ENCODE measurements at regions not wholly inside any gene's neighbourhood (a gene's known extent, or its start where the extent isn't known, plus 50 kb on each side); places are given as distances from the start of the nearest gene placed in this dataset.

- no TSS peak for BruUV-seq (replicated peaks)
- no peak for ATAC-seq
- Histone ChIP-seq H3K4me3 (replicated peaks in 1 of 3; ENCODE audit: insufficient read depth in 1 of 3, low read depth in 2 of 3, low read length in 3 of 3) (no peak overlapping the region), H4K20me1 (ENCODE audit: insufficient read depth, low read length) (no peaks in the 10 kb centered on the region), H2AFZ (ENCODE audit: low read length) (no peak overlapping the region), H3K9ac (ENCODE audit: insufficient read depth, low read depth, low read length) (no peak overlapping the region), H3K4me1 (ENCODE audit: insufficient read depth, low read length) (peaks cover 59% of the 10 kb centered on the region), H3K27me3 (ENCODE audit: control insufficient read depth in 1 of 2, insufficient read depth in 2 of 2, low read length in 2 of 2) (no peaks in the 10 kb centered on the region), H3K4me2 (ENCODE audit: low read depth, low read length) (no peak overlapping the region), H3K79me2 (ENCODE audit: insufficient read depth, low read length) (no peaks in the 10 kb centered on the region), H3K27ac (ENCODE audit: extremely low read length, insufficient read depth, low read length) (no peak overlapping the region), H3K9me3 (ENCODE audit: low read length) (peaks cover 14% of the 10 kb centered on the region; the same call in 1 of the 2 replicates), H3K36me3 (replicated peaks in 1 of 2; ENCODE audit: control insufficient read depth in 1 of 2, insufficient read depth in 2 of 2, low read length in 2 of 2) (no peaks in the 10 kb centered on the region)
- no peak for TF ChIP-seq ZBTB4 (CRISPR knock-in tag; IDR thresholded peaks at IDR 0.05; ENCODE audit: borderline replicate concordance)
- TF ChIP-seq ZNF501 (CRISPR knock-in tag; IDR thresholded peaks at IDR 0.05) = 0 out of 2 replicates have a peak, but pooled peaks have one; percentile 27
- no peak for FAIRE-seq
- ChIA-PET CTCF (ENCODE audit: low intra/inter-chr PET ratio, low total read pairs) (no interaction called here), POLR2A (no interaction called here)
- 93% methylated on average over 2 of the region's 2 CpGs for WGBS (ENCODE audit: low lambda C conversion rate)
- in situ Hi-C loops (cut with HindIII; ENCODE audit: extremely low pct_ligation_motif_present, low pct_unique_long_range_greater_than_20kb) (no loop called here), intact Hi-C loops (cut with micrococcal nuclease; ENCODE audit: unreplicated experiment) (no loop called here)
- DNase-seq (ENCODE audit: low spot score) = no peak
Measured at GRCh38 chr2:215699018-215699417, 263.1 kb upstream of the FN1 start.

- H3K4me1 ChIP-seq (ENCODE audit: insufficient read depth, low read length) = peaks cover 63% of the 10 kb centered on the region
- ChIA-PET POLR2A (no interaction called here), CTCF (ENCODE audit: low intra/inter-chr PET ratio, low total read pairs) (no interaction called here)
- no peak overlapping the region for H2AFZ ChIP-seq (ENCODE audit: low read length)
- no peaks in the 10 kb centered on the region for H4K20me1 ChIP-seq (ENCODE audit: insufficient read depth, low read length)
- no peak overlapping the region for H3K4me2 ChIP-seq (ENCODE audit: low read depth, low read length)
- no peak overlapping the region for H3K9ac ChIP-seq (ENCODE audit: insufficient read depth, low read depth, low read length)
- no TSS peak for BruUV-seq (replicated peaks)
- peaks cover 14% of the 10 kb centered on the region; the same call in 1 of the 2 replicates for H3K9me3 ChIP-seq (ENCODE audit: low read length)
- no peaks in the 10 kb centered on the region for H3K36me3 ChIP-seq (replicated peaks in 1 of 2; ENCODE audit: control insufficient read depth in 1 of 2, insufficient read depth in 2 of 2, low read length in 2 of 2)
- ATAC-seq = no peak
- in situ Hi-C loops (cut with HindIII; ENCODE audit: extremely low pct_ligation_motif_present, low pct_unique_long_range_greater_than_20kb) (no loop called here), intact Hi-C loops (cut with micrococcal nuclease; ENCODE audit: unreplicated experiment) (no loop called here)
- WGBS (ENCODE audit: low lambda C conversion rate) = 99% methylated on average over 2 of the region's 2 CpGs
- no peaks in the 10 kb centered on the region for H3K27me3 ChIP-seq (ENCODE audit: control insufficient read depth in 1 of 2, insufficient read depth in 2 of 2, low read length in 2 of 2)
- H3K79me2 ChIP-seq (ENCODE audit: insufficient read depth, low read length) = no peaks in the 10 kb centered on the region
- H3K27ac ChIP-seq (ENCODE audit: extremely low read length, insufficient read depth, low read length) = no peak overlapping the region
- no peak for DNase-seq (ENCODE audit: low spot score)
- no peak for FAIRE-seq
- no peak overlapping the region for H3K4me3 ChIP-seq (replicated peaks in 1 of 3; ENCODE audit: insufficient read depth in 1 of 3, low read depth in 2 of 3, low read length in 3 of 3)
- TF ChIP-seq, protein P1, sequence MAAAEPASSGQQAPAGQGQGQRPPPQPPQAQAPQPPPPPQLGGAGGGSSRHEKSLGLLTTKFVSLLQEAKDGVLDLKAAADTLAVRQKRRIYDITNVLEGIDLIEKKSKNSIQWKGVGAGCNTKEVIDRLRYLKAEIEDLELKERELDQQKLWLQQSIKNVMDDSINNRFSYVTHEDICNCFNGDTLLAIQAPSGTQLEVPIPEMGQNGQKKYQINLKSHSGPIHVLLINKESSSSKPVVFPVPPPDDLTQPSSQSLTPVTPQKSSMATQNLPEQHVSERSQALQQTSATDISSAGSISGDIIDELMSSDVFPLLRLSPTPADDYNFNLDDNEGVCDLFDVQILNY (CRISPR knock-in tag; conservative IDR thresholded peaks at IDR 0.05) = no peak
- TF ChIP-seq KMT2A (CRISPR knock-in tag; IDR thresholded peaks at IDR 0.05) = no peak
- no peak for TF ChIP-seq ZBTB21 (CRISPR knock-in tag; IDR thresholded peaks at IDR 0.05)
- no peak for TF ChIP-seq ZNF513 (CRISPR knock-in tag; conservative IDR thresholded peaks at IDR 0.05)
- TF ChIP-seq IKZF1 (IDR thresholded peaks at IDR 0.05) = no peak
- TF ChIP-seq PHF21A (CRISPR knock-in tag; IDR thresholded peaks at IDR 0.05) = no peak
- TF ChIP-seq, protein P2, sequence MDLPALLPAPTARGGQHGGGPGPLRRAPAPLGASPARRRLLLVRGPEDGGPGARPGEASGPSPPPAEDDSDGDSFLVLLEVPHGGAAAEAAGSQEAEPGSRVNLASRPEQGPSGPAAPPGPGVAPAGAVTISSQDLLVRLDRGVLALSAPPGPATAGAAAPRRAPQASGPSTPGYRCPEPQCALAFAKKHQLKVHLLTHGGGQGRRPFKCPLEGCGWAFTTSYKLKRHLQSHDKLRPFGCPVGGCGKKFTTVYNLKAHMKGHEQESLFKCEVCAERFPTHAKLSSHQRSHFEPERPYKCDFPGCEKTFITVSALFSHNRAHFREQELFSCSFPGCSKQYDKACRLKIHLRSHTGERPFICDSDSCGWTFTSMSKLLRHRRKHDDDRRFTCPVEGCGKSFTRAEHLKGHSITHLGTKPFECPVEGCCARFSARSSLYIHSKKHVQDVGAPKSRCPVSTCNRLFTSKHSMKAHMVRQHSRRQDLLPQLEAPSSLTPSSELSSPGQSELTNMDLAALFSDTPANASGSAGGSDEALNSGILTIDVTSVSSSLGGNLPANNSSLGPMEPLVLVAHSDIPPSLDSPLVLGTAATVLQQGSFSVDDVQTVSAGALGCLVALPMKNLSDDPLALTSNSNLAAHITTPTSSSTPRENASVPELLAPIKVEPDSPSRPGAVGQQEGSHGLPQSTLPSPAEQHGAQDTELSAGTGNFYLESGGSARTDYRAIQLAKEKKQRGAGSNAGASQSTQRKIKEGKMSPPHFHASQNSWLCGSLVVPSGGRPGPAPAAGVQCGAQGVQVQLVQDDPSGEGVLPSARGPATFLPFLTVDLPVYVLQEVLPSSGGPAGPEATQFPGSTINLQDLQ (CRISPR knock-in tag; IDR thresholded peaks at IDR 0.05) = no peak
- TF ChIP-seq PAX8 (CRISPR knock-in tag; IDR thresholded peaks at IDR 0.05; ENCODE audit: borderline replicate concordance) = no peak
- no peak for TF ChIP-seq ZNF337 (CRISPR knock-in tag; IDR thresholded peaks at IDR 0.05; ENCODE audit: borderline replicate concordance, low read depth)
Measured at GRCh38 chr2:215698566-215698965, 262.7 kb upstream of the FN1 start.

Measured in HepG2 (cell line).